Activated B cell treated with CpG ODN at 0.5 μM for 24 hours (primary cell): ENCODE measurements at regions not wholly inside any gene's neighbourhood (a gene's known extent, or its start where the extent isn't known, plus 50 kb on each side); places are given as distances from the start of the nearest gene placed in this dataset.
"Not testable (repeated sequence)": the region's sequence is repeated elsewhere in the genome, so short reads cannot be mapped to it uniquely, and the experiment has no call there.

ENCODE experiments used
- ATAC-seq: fragments of 200-7000 bp; cut with Tn5 transposase; one replicate; pipeline ENCODE4 v1.10.0; 2021; ENCODE audit warnings: low read depth, mild to moderate bottlenecking, moderate library complexity
- CTCF ChIA-PET: fragments of 350-600 bp; sonication (Branson Sonifier 250); formaldehyde crosslinking; loops from one replicate; lab custom pipeline; 2021; ENCODE audit warnings: antibody characterized with exemption; lab: Charles Lee
- POLR2A ChIA-PET: fragments of 350-600 bp; sonication (Branson Sonifier 250); formaldehyde crosslinking; loops from one replicate; lab custom pipeline; 2021; ENCODE audit warnings: antibody characterized with exemption; lab: Charles Lee
- DNase-seq: peaks from one replicate; pipeline ENCODE4 v3.0.0; 2022
- H3K27ac Mint-ChIP-seq: one replicate; pipeline ENCODE4 v1.8.0; 2020; ENCODE audit warnings: mixed read lengths
- H3K27me3 Mint-ChIP-seq: one replicate; pipeline ENCODE4 v1.8.0; 2021; ENCODE audit warnings: mixed read lengths
- H3K36me3 Mint-ChIP-seq: one replicate; pipeline ENCODE4 v1.8.0; 2021; ENCODE audit warnings: low read depth, mixed read lengths
- H3K4me1 Mint-ChIP-seq: one replicate; pipeline ENCODE4 v1.8.0; 2021; ENCODE audit warnings: mixed read lengths
- H3K4me3 Mint-ChIP-seq: one replicate; pipeline ENCODE4 v1.8.0; 2020; ENCODE audit warnings: mild to moderate bottlenecking, mixed read lengths
- H3K9me3 Mint-ChIP-seq: one replicate; pipeline ENCODE4 v1.8.0; 2020; ENCODE audit warnings: mixed read lengths
- CTCF ChIP-seq: fragments of 200-600 bp; IDR thresholded peaks from one replicate; pipeline ENCODE4 v1.8.0; 2022; ENCODE audit warnings: antibody characterized with exemption, mild to moderate bottlenecking
- intact Hi-C: fragments of 100-400 bp; cut with micrococcal nuclease; formaldehyde crosslinking; loops from one replicate; pipeline ENCODE4 v1.15.1; 2024

GRCh38 chr10:8279598-8279997, 225.1 kb downstream of the GATA3 start:
- no peaks in the 10 kb centered on the region for H3K36me3 Mint-ChIP-seq
- H3K4me1 Mint-ChIP-seq, result no peaks in the 10 kb centered on the region
- DNase-seq (no peak), ATAC-seq (no peak)
- TF ChIP-seq CTCF, result no peak
- intact Hi-C loops, result no loop called here
- H3K27me3 Mint-ChIP-seq, result peaks cover 4% of the 10 kb centered on the region
- H3K4me3 Mint-ChIP-seq, result no peak overlapping the region
- no peaks in the 10 kb centered on the region for H3K9me3 Mint-ChIP-seq
- CTCF ChIA-PET, result no interaction called here
- POLR2A ChIA-PET, result no interaction called here
- H3K27ac Mint-ChIP-seq, result no peak overlapping the region

GRCh38 chr10:8280946-8281345, 226.5 kb downstream of the GATA3 start:
- Mint-ChIP-seq H3K4me1 (no peaks in the 10 kb centered on the region), H3K27ac (no peak overlapping the region), H3K27me3 (peaks cover 3% of the 10 kb centered on the region), H3K9me3 (no peaks in the 10 kb centered on the region), H3K36me3 (no peaks in the 10 kb centered on the region), H3K4me3 (no peak overlapping the region)
- no peak for TF ChIP-seq CTCF
- intact Hi-C loops, result no loop called here
- no peak for DNase-seq
- POLR2A ChIA-PET, result no interaction called here
- CTCF ChIA-PET, result no interaction called here
- ATAC-seq, result no peak

DNA sequence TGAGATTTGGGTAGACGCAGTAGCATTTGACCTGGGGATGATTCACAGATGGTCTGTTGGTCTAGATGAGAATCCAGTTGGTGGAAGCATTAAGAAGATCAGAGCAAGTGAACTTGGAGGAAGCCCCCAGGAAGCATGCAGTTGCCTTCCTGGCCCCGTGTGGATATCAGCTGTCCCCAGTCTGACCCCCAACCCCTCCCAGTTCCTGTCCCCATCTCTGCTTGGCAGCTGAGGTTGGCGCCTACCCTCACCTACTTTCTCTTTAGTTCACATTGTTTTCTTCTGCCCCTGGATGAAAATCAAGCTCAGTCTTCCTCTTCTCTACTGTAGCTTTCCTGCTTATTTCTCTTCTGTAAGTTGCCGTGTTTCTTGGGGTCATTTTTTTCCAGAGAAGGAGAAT, 227.9 kb downstream of the GATA3 start:
- H3K27ac Mint-ChIP-seq, result no peak overlapping the region
- CTCF ChIA-PET, result no interaction called here
- H3K9me3 Mint-ChIP-seq, result no peaks in the 10 kb centered on the region
- peaks cover 3% of the 10 kb centered on the region for H3K27me3 Mint-ChIP-seq
- ATAC-seq (no peak), DNase-seq (no peak)
- no peak overlapping the region for H3K4me3 Mint-ChIP-seq
- intact Hi-C loops, result no loop called here
- TF ChIP-seq CTCF, result no peak
- no peaks in the 10 kb centered on the region for H3K4me1 Mint-ChIP-seq
- POLR2A ChIA-PET, result no interaction called here
- no peaks in the 10 kb centered on the region for H3K36me3 Mint-ChIP-seq

DNA sequence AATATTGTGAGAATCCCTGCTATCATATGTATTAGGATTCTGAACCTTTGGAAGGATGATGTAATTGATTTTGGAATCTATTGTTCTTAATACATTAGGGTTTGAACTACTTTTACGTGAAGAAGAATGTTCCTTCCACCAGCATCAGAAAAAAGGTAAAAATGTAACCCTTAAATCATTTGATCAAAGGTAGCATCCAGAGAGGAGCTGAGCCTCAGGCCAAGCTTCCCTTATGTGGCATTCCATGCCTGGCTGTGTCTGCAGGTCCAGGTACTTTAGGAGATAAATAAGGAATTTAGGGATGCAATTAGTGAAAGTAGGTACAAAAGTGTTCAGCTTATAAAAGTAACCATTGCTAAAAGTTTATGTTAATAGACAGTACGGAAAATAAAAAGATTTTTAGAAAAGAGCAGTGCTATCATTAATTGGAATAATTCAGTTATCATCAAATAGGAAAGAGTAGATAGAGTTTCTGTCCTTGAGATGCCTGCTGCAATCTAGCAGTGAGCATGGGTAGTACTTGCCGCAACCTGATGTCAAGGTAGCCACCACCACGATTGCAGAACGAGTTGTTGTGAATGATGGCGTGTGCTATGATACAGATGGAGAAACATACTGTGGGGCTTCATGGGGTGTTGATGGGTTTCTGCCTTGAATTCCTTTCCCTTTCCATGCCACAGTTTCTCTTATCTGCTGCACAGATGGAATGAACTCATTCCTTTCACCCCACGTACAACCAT, 228.8 kb downstream of the GATA3 start:
- ChIA-PET CTCF (no interaction called here), POLR2A (no interaction called here)
- Mint-ChIP-seq H3K36me3 (no peaks in the 10 kb centered on the region), H3K27me3 (peaks cover 3% of the 10 kb centered on the region), H3K4me3 (no peak overlapping the region), H3K9me3 (no peaks in the 10 kb centered on the region), H3K27ac (no peak overlapping the region), H3K4me1 (no peaks in the 10 kb centered on the region)
- ATAC-seq, result no peak
- intact Hi-C loops, result no loop called here
- no peak for TF ChIP-seq CTCF
- no peak for DNase-seq

DNA sequence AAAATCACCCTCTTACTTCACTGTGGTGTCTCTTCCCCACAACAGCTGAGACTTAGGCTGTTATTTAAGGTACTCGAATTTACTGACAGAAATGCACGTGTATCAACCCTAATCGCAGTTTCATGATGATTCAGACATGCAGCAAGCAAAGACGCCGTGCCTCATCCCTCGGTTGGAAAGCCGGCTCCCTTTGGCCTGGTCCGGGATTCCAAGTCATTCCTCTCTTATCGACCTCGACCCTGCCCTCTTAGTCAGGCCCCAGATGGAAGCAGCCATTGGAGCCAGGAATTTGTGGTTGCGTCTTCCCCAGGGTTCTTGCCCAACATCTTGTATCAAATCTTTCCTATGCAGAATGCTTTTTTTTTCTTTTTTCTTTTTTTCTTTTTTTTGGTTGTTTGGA, 229.5 kb downstream of the GATA3 start:
- Mint-ChIP-seq H3K9me3 (no peaks in the 10 kb centered on the region), H3K27ac (no peak overlapping the region), H3K4me3 (no peak overlapping the region), H3K27me3 (peaks cover 3% of the 10 kb centered on the region), H3K4me1 (no peaks in the 10 kb centered on the region), H3K36me3 (no peaks in the 10 kb centered on the region)
- no peak for TF ChIP-seq CTCF
- ChIA-PET POLR2A (no interaction called here), CTCF (no interaction called here)
- ATAC-seq (no peak), DNase-seq (no peak)
- intact Hi-C loops, result no loop called here

GRCh38 chr10:8285970-8286369, 231.5 kb downstream of the GATA3 start:
- intact Hi-C loops, CTCF ChIA-PET, H3K4me1 Mint-ChIP-seq, H3K27ac Mint-ChIP-seq, H3K9me3 Mint-ChIP-seq, H3K36me3 Mint-ChIP-seq, ATAC-seq, H3K27me3 Mint-ChIP-seq, POLR2A ChIA-PET, H3K4me3 Mint-ChIP-seq, DNase-seq: not testable (repeated sequence)
